WI38 (cell line): ENCODE measurements at regions not wholly inside any gene's neighbourhood (a gene's known extent, or its start where the extent isn't known, plus 50 kb on each side); places are given as distances from the start of the nearest gene placed in this dataset.

Experiments used
- H3K4me3 ChIP-seq: 2 replicates; pipeline ENCODE4 v1.5.1; 2011; ENCODE audit warnings: low read depth, mild to moderate bottlenecking, control low read depth, low read length
- TF ChIP-seq, protein P1 (sequence below): IDR thresholded peaks from 2 replicates; pipeline ENCODE4 v1.5.1; 2012; ENCODE audit warnings: low read depth, mild to moderate bottlenecking, control low read depth, low read length

DNA sequence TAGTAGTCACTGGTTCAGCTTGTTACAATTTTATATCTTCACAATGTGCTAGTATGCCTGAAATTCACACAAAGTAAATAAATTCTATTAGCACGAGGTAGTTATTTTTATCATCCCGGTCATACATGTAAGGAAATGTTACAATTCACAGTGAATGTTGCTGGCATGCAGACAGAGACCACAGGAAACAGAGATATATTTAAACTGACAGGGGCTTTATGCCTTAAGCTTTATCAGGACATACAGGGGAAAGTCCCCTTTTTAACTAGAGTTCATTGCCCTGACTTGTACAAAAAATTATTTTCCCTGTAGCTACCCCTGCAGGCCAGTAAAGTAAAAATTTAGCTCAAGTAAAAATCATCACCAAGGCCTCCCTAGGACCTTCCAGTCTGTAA is 712.0 kb upstream of the NRSN1 start:
- TF ChIP-seq, protein P1, sequence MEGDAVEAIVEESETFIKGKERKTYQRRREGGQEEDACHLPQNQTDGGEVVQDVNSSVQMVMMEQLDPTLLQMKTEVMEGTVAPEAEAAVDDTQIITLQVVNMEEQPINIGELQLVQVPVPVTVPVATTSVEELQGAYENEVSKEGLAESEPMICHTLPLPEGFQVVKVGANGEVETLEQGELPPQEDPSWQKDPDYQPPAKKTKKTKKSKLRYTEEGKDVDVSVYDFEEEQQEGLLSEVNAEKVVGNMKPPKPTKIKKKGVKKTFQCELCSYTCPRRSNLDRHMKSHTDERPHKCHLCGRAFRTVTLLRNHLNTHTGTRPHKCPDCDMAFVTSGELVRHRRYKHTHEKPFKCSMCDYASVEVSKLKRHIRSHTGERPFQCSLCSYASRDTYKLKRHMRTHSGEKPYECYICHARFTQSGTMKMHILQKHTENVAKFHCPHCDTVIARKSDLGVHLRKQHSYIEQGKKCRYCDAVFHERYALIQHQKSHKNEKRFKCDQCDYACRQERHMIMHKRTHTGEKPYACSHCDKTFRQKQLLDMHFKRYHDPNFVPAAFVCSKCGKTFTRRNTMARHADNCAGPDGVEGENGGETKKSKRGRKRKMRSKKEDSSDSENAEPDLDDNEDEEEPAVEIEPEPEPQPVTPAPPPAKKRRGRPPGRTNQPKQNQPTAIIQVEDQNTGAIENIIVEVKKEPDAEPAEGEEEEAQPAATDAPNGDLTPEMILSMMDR, result no peak; the same call in none of the 2 replicates
- H3K4me3 ChIP-seq, result no peak overlapping the region

DNA sequence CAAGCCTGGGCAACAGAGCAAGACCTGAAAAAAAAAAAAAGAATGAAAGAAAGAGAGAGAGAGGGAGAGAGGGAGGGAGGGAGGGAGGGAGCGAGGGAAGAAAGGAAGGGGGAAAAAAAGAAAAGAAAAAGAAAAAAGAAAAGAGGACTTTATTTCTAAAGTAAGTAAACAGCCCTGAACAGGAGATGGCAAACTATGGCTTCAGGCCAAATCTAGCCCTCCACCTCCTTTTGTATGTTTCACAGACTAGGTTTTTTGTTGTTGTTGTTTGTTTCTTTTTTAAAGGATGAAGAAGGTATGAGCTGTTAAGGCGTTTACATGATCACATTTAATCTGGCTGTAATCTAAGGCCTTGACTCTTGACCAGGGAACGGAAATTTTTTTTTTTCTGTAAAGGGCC is 711.1 kb upstream of the NRSN1 start:
- TF ChIP-seq, protein P1, result no peak

DNA sequence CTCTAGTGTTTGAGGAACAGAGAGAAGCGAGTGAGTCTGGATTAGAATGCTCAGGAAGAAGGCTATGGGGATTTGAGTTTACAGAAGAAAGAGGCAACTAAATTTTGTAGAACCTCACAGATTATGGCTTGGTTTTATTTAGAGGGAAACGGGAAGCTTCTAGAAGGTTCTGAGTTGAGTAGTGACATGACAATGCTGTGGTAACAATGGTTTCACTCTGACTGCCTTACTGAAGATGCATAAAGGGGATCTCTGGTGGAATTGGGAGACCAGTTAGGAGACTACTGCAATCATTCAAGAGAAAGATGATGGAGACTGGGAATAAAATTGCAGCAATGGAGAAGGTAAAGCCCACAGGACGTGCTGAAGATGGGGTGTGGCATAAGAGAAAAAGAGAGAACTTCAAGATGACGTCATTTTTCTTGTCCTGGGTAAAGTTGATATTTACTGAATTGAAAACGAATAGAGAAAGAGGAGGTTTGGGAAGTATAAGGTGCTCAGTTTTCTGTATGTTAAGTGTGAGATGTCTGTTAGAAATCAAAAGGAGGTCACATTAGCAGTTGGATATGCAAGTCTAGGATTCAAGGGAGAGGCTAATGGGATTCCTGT is 710.1 kb upstream of the NRSN1 start:
- no peak overlapping the region for H3K4me3 ChIP-seq
- TF ChIP-seq, protein P1, result no peak

More for the DNA sequence above, 711.1 kb upstream of the NRSN1 start:
- no peak overlapping the region for H3K4me3 ChIP-seq

DNA sequence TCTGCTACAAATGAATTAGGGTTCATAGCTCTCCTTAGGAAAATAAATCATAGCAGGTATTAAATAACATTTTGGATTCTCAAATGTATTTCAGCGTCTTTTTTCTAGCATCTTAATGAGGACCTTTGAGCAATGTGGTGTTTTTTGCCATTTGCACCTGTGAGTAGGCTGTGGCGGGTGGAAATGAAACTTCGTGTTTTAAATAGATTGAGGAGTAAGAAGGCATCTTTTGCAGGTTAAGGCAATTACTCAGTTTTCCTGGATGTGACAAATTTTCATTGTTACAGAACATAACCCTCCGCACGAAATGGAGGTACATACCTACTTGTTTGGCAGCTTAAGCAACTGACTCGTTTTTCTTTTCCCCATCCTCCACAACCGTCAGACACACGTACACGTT is 708.9 kb upstream of the NRSN1 start:
- H3K4me3 ChIP-seq, result no peak overlapping the region
- TF ChIP-seq, protein P1, result no peak

DNA sequence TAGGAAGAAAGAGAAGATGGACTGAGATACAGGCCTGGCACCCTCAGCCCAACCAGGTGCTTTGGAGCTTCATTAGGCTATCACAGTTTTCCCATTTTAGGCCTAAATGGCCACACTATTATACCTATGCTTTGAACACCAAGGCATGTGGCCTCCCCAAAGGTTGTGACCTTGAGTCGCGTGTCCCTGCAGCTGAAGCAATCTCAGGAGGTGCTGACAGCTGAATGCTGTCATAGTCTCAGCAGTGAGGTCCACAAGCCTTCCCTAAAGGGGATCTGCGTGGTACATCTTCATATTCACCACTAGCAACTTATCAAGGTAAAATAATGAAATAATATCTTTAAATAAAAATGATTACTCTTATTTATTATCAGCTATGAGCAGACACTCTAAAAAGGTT is 707.9 kb upstream of the NRSN1 start:
- no peak overlapping the region for H3K4me3 ChIP-seq
- TF ChIP-seq, protein P1, result no peak

DNA sequence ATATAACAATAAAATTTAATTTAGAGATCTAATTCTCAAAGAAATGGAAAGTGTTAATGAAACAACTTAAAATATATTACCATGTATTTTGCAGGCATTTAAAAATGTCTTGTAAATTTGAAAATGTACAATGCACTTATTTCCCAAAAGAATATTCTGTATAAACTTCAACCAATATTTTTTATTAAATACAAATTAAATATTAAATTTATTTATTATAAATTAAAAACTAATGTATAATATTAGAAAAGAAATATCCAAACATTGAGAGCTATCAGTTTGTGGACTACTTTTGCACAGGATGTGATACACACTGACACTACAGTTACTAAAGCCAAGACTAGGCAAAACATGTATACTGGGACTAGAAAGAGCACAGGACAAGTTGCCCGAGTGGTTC is 707.0 kb upstream of the NRSN1 start:
- TF ChIP-seq, protein P1, result no peak
- no peak overlapping the region for H3K4me3 ChIP-seq

DNA sequence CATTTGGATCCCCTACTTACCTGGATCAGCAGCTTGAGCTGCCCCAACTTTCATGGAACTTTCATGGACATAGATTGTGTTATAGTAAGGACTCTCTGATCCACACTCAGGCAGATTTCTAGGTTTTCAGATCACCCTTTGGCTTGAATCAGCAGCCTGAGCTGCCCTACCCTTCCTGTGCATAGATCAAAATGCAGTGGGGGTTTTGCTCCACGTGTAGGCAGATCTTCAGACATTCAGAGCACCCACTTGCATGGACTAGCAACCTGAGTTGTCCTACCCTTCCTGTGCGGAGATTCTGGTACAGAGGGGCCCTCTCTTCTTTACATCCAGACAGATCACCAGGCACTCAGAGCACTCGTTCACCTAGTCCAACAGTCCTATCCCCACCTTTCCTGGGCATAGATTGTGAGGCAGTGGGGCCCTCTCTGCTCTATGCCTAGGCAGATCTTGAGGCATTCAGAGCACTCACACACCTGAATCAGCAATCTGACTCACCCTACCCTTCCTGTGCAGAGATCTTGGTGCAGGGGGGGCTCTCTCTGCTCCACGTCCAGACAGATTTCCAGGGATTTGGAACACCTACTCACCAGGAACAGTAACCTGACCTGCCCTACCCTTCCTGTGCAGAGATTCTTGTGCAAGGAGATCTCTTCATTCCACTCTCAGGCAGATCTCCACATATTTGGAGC is 705.2 kb upstream of the NRSN1 start:
- TF ChIP-seq, protein P1, result no peak

More for the DNA sequence above, 705.2 kb upstream of the NRSN1 start:
- no peak overlapping the region for H3K4me3 ChIP-seq
